Hematopoietic multipotent progenitor cell treated with erythropoietin and hydrocortisone succinate and interleukin-3 and kit ligand, for 15 days (in vitro differentiated cells): ENCODE measurements at regions not wholly inside any gene's neighbourhood (a gene's known extent, or its start where the extent isn't known, plus 50 kb on each side); places are given as distances from the start of the nearest gene placed in this dataset.
"Not testable (repeated sequence)": the region's sequence is repeated elsewhere in the genome, so short reads cannot be mapped to it uniquely, and the experiment has no call there.

Experiments used
- DNase-seq: peaks from one replicate; pipeline ENCODE4 v3.0.0-alpha.2; 2015; ENCODE audit warnings: low spot score

DNA sequence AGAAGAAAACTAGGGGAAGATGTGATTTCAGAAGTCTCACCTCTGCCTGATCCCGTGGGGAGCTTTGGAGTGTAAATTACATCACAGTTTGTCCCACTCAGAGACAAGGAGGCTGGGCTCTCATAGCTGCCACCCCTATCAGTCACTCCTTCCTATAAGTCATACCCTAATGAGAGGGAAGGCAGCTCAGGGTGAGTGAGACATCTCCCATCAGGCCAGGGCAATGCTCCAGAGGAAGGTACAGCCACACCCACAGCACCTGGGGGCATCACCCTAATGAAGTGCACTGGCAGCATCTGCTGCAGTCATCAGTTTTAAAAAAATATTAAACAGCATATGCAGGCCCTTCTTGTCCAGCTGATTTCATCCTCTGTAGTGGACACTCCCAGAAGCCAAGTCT, 223.1 kb upstream of the NBPF12 start:
- DNase-seq: not testable (repeated sequence)

DNA sequence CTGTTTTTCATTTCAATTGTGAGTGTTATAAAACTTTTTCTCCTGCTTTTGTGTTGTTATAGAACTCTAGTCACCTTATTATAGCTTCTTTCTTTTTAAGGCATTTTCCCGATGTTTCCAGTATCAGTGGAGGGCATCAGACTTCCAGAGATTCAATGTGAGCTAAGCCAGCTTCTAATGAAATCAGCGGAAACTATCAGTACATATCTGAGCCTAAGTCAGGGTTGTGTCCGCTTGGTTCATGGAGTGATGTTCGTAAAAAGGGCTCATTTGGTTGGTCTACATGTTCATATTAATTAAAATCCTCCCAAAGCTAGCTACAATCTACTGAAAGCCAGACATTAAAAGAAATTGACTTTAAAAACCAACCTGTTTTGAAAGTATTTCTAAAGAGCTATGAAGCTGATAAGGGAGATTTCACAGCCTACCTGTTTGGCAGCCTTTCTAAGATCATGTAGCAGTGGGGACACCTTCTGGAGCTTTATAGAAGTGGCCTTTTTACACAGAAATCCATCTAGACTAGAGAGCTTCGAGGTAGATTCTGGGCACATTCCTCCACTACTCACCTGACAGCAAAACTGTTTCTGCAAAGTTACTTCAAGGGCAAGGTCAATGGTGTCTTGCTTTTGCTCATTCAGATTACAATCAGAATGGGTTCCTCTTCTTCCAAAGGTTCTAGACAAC, 227.1 kb upstream of the NBPF12 start:
- not testable (repeated sequence) for DNase-seq

DNA sequence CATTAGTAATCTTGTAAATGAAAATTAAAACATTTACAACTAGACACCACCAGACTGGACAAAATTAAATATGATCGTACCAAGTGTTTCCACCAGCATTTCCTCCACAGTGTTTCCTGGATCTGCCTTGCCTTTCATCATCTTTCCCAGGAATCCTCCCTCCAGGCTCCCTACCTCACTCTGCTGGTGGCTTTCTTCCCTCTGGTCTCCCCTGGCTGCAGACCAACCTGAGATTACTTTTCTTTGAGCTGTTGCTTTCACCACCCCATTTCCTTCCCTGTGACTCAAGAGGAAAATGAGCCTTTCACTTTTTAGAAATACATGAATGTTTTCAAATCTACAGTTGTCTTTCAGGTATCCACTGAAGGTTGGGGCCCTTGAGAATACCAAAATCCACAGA, 228.8 kb upstream of the NBPF12 start:
- not testable (repeated sequence) for DNase-seq

DNA sequence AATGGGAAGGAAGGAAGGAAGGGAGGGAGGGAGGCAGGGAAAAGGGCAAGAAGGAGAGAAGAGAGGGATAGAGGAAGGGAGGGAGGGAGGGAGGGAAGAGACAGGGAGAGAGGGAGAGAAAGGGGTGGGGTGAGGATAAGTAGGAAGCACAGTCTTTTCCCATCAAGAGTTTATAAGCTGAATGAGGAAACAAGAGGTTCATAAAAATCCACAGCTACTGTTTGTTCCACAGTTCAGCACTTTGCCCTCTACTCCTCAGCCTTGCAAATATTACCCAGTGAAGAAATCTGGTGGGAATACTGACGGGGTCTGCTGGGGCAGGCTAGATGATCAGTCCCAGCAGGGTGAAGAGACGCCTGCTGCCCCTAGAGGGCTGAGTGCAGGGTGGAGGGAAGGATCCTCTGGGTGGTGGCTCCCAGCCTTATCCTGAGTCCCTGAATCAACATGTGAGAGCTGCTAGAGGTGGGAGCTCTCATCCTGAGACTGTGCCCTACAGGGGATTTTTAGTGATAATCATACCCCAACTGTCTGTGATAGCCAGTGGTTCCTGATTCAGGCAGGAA, 233.9 kb upstream of the NBPF12 start:
- not testable (repeated sequence) for DNase-seq

DNA sequence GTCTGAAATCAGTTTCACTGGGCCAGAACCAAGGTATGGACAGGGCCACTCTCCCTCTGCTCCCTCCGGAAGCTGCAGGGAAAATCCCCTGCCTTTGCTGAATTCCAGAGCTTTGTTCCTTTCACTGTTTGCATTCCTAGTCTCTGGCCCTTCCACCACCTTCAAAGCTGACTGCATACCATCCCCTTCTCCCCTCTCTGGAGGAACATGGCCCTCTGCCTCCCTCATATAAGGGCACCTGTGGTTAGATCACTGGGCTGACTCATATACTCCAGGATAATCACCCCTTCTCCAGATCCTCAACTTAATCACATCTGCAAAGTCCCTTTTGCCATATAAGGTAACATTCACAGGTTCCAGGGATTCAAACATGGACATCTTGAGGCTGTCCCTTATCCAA, 236.8 kb upstream of the NBPF12 start:
- not testable (repeated sequence) for DNase-seq

DNA sequence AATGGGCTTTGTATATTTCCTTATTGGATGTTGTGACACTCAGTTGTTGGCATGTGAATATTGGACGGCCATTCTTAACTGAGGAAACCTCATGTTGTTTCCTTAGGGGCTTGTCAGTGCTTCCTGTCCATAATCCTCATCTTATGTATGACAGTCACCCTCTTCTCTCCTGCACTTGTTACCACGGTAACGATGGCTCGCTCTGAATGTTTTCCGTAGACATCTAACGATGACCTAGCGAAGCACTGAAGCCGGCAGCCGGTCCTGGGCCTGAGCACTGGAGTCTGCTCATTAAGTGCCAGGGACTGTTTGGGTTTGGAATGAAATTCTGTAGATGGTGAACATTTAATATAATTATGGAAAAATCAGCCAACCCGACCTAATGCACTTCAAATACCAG, 242.7 kb upstream of the NBPF12 start:
- DNase-seq: not testable (repeated sequence)

DNA sequence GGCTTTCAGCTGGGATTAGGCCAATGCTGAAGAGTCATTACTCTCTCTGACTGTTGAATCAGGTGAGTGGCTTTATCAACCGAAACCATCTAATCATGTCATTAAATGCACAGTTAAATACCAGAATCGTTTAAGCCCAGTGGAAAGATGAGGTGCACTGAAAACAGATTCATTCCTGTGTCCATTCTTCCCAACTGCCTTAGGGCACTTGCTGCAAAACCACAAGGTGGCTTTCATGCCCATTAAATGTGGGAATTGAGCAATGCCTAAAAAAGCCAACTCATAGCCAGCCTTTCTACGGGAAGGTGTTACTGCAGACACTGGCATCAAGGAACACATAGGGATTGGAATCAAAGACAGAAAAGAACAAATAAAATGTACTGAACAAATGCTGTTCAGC, 246.3 kb upstream of the NBPF12 start:
- not testable (repeated sequence) for DNase-seq

DNA sequence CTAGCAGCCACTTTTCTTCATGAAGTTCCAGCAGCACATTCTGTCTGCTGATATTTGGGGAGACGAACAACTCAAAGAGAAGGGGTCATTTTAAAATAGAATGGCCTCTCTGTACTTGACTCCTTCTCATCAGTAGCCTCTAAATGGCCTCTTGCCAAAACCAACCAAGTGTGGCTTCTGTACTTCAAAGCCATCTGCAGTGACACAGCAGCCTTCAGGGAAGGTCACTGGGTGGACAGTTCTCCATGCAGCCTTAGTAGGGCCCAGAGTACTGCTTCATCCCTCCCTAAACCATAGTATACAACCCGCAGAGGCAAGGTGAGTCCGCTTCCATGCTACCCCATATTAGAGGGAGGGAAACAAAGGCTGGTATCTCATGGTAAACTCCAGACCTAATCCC, 249.2 kb upstream of the NBPF12 start:
- DNase-seq: not testable (repeated sequence)

DNA sequence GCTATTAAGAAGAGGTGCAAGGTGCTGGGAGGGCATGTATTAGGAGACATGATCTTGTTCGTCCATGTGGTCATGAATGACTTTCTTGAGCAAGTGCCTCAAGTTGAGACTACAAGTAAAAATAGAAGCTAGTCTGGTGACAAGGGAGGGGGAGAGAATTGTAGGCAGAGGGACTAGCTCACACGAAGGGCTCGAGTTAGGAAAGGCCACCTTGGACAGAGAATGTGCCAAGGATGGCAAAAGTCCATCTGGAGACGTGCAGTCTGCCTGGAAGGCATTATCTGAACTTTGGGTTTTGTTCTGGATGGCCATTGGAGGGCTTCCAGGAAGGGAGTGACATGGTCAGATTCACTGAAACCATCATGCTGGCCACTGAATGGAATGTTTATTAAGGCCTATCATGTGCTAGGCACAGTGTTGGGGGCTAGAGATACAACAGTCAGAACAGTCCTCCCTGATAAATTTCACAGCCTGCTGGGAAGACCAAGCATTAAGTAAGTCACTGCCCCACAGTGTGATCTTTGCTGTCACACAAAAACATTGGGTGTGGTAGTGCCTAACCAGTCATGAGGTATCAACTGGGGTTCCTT, 251.3 kb upstream of the NBPF12 start:
- DNase-seq: not testable (repeated sequence)

DNA sequence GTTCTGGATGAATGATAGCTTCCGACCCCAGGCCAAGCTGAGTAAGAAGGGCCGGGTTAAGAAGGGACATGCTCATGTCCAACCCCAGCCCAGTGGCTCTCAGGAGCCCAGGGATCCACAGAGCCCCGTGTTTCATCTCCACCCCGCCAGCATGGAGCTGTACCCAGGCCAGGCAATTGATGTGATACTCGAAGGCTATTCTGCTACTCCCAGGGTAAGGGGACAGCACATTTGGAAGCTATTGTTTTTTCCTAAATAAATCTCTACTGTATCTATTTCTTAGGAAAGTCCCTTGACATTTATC, 255.0 kb upstream of the NBPF12 start:
- DNase-seq: not testable (repeated sequence)

DNA sequence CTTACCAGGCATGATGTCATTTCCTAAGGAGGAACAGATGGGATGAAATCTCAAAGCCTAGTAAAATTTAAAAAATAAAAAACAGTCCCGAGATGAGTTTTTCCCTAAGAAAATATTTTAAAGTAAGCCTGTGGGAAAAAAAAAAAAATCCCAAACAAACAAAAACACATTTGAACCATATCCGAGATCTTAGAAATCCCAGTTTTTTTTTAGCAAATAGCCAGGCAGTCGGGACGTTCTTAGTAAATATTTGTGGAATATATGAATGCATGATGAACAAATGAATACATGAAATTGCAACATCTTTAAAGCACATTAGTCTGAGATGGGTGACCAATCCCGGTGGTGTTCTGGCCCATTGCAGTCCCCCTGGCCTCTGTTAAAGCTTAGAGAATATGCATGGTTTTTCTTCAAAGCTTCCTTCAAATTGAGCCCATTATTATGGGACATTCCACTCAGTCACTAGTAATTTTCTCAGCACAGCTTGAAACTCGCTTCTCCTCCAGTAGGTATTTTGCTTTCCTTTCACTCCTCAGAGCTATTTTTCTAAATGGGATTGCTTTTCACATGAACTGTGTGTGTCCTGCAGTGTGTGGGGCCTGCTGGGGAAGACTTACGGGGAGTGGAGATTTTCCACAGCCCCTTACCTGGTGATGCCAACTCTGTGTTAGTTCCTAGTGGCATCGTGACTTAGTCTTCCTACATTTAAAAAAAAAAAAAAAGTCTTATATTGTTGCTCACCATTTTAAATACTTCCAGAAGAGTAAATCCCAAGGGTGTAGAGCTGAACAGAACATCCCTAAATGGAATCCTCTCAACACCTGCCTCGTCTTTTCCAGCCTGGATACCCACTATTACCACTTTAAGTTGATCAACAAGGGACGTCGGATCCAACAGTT, 255.6 kb upstream of the NBPF12 start:
- DNase-seq: not testable (repeated sequence)

DNA sequence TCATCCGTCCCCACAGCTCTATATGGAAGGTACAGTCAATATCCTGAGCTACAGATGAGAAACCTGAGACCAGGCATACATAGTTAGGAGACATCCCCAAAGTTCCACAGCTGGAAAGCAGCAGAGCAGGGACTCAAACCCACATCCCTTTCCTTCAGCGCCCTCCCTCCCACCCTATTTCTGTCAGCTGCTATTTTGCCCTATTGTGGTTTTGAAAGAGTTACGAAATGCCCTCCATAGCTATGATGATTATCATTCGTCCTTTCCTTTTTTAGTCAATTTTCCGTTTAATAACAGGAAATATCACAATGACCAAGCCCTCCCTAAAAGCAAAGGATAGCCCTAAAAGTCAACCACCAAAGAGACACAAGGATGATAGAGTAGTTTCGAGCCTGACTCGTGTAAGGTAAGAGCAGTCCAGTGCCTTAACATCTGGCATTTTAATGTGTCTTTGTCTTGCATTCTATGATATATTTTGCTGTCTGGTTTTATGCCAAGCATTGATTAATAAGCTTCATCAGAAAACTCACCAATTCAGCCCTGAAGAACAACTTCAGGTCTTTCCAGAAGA, 264.3 kb upstream of the NBPF12 start:
- DNase-seq: not testable (repeated sequence)

DNA sequence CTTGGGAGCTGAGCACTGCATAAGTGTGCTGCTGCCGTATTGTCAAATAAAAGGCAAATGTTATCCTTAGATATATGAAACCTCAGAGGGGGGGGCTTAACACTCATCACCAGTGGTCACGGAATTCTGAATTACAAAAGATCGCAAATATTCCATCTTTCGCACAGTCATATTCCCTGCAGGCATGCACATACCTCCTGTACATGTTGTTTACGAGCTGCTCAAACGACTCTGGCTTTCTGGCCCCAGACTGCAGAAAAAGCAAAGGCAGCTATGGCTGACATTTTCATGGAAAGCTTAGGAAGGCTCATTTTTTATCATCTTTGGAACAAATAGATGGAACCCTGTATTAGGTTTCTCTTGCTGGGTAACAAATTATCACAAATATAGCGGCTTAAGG, 265.5 kb upstream of the NBPF12 start:
- not testable (repeated sequence) for DNase-seq

DNA sequence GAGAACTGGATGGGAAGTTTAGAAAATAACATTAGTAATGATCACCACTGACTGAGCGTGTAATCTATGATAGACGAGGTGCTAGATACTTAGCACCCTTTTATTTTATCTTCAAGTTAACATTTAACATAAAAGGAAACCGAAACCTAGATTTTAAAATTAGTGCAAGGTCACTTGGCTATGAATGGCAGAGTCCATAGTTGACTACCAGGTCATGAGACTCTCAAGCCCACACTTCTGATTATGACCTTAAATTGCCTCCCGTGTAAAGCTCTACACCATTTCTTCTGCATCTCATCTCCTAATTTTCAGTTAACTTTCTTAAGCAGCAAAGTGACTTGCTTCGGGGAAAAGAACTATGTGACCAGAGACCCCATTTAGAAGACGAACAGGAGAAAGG, 266.5 kb upstream of the NBPF12 start:
- DNase-seq: not testable (repeated sequence)

DNA sequence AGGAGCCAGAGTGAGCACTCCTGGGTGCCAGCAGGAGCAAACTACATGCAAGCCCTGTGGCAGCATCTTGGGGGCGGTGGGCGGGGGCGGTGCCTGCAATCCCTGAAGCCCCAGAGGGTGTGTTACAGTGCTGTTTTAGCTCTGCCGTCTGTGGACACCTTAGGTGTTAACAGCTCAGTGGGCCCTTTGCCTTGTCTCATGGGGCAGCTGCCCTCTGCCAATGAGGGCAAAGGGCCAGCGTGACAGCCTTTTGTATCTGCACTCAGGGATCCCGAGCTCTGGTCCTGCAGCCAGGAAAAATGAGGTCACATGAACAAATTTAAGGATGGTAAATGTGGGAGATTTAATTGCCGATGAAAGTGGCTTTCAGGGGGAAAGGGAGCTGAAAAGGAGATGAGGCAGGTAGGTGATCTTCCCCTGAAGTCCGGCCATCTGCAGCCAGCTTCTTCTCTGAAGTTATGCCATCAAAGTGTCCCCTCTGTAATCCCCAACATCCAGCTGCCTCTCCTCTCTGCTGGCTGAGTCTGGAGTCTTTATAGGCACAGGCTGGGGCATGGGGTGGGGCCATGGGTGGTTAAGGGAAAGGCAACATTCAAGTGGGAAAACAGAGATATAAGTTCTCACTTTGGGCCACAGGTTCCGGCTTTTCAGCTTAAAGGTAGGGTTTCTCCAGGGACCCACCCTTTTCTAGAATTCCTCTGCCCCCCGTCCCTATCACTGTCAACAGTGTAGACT, 267.1 kb upstream of the NBPF12 start:
- DNase-seq: not testable (repeated sequence)

DNA sequence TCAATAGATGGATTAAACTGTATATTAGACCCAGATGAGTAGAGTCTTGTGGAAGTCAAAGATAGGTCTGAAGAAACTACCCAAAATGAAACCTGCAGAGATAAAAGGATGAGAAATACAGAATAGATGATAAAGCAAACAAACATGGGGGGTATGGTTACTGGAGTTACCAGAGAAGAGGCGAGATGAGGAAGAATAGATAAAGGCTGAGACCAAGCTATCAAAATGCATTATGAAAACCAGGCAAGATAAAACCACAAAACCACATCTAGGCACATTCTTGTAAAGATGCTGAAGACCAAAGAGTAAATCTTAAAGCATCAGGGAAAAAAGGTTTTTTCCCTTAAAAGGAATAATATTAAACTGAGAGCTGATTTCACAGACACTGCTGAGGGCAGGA, 271.8 kb upstream of the NBPF12 start:
- not testable (repeated sequence) for DNase-seq

DNA sequence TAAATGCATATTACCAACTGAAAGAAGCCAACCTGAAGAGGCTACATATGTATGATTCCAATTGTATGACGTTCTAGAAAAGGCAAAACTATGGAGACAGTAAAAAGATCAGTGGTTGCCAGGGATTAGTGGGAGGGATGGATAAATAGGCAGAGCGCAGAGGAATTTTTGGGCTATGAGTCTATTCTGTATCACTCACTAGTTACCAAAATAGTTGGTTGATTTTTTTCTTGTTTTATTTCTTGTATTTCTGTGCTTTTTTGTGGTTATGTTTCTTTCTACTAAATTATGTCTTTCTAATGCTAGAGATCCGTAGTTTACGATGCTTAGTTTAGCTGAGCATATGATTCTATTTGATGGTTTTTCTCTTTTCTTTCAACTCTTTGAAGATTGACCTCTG, 277.9 kb upstream of the NBPF12 start:
- not testable (repeated sequence) for DNase-seq

DNA sequence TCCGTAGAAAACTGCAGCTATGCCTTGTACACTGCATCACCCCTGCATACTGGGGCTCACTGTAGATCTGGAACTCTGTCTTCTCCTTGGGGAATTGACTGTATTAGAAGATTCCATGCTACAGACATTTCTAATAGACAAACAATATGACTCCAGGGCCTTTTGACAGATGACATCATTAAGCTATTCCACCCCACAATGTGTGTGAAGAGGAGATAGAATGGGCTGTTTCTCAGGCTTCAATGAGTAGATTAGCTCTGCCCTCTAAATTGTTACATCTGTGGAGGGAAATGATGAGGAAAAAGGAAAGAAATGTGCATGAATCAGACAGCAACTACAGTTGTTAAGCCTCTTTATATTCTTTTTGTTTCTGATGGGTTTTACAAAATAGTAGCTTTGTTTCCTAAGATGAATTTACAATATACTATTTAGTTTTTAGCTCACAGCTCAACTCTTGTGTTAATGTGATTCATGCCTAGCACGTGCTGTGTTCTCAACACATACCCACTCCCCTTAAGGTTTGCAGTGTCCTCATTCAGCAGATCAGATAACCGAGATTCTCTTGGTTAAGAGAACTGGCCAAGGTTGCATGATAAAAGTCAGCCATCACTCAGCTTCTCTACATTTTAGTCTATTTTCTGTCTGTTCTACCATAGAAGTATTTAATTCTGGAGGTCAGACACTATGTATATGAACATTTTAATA, 281.6 kb upstream of the NBPF12 start:
- DNase-seq: not testable (repeated sequence)

DNA sequence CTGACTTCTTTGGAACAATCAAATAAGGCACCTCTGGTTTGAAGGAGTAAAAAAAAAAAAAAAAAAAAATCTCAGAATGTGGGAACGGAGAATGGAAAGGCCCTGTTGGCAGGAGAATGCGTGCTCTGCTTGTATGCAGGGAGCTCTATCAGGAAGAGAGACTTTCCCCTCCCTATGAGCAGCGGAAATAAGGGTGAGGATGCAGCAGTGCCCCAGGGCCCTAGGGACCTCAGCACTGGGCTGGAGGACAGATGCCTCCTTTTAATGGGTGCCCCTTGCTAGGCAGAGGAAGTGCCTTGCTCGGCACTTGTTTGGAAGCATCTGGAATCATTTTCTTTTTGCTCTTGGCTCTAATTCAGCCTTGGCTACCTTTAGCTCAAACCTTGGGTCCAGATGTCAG, 283.4 kb upstream of the NBPF12 start:
- DNase-seq: not testable (repeated sequence)

DNA sequence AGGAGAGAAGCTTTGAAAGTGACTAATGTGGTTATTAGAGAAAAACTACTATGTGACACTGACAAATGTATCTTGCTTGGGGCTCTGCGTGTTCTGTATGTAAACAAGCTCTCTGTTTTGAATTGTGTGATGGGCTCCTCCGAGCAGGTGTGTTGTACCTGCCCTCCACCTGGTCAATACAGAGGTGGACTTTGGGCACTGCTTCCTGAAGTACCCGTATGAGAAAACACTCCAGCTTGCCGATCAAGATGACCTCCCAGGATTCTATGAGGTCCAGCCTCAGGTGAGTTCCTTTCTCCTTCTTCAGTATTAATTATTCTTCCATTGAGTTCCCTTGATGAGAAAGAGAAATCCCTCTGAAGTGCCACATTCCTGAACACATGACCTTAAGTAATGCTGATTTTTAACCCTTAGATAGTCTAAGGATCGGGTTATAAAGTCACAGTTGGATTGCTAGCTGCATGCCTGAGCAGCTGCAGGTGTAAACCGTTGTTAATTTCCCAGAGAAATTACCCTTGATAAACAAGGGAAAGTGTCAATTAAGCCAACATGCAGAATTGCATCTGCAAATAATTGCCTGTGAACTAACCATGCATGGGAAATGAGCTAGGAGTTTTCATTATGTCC, 292.0 kb upstream of the NBPF12 start:
- DNase-seq: not testable (repeated sequence)
